H9 (cell line): ENCODE measurements at regions not wholly inside any gene's neighbourhood (a gene's known extent, or its start where the extent isn't known, plus 50 kb on each side); places are given as distances from the start of the nearest gene placed in this dataset.

Experiments used
- DNase-seq: peaks from one replicate; pipeline ENCODE4 v3.0.0-alpha.2; 2017
- H2AFZ ChIP-seq: one replicate; pipeline ENCODE4 v1.6.1; 2013; ENCODE audit warnings: mild to moderate bottlenecking, low read length, control low read depth, moderate library complexity
- H2AK5ac ChIP-seq: 2 replicates; pipeline ENCODE4 v1.6.1; 2013; ENCODE audit warnings: low read length, control low read depth, mixed read lengths; ENCODE audit not compliant: insufficient read length
- H2BK120ac ChIP-seq: one replicate; pipeline ENCODE4 v1.6.1; 2013; ENCODE audit warnings: low read depth, mild to moderate bottlenecking, low read length, control low read depth, inconsistent platforms; ENCODE audit not compliant: poor library complexity, severe bottlenecking
- H2BK12ac ChIP-seq: 2 replicates; pipeline ENCODE4 v1.6.1; 2013; ENCODE audit warnings: low read length, control low read depth, mixed read lengths, low read depth; ENCODE audit not compliant: insufficient read length
- H2BK15ac ChIP-seq: 2 replicates; pipeline ENCODE4 v1.6.1; 2013; ENCODE audit warnings: low read depth, low read length, control low read depth
- H2BK20ac ChIP-seq: one replicate; pipeline ENCODE4 v1.6.1; 2013; ENCODE audit warnings: low read depth, mild to moderate bottlenecking, low read length, control low read depth, inconsistent platforms; ENCODE audit not compliant: poor library complexity, severe bottlenecking
- H2BK5ac ChIP-seq: 2 replicates; pipeline ENCODE4 v1.6.1; 2013; ENCODE audit warnings: low read length, control low read depth, mixed read lengths; ENCODE audit not compliant: insufficient read length
- H3K14ac ChIP-seq: 2 replicates; pipeline ENCODE4 v1.6.1; 2013; ENCODE audit warnings: low read length, control low read depth; ENCODE audit not compliant: insufficient read depth
- H3K18ac ChIP-seq: 2 replicates; pipeline ENCODE4 v1.6.1; 2013; ENCODE audit warnings: low read depth, mild to moderate bottlenecking, mixed read lengths, low read length, control low read depth; ENCODE audit not compliant: insufficient read length
- H3K23ac ChIP-seq: 2 replicates; pipeline ENCODE4 v1.6.1; 2013; ENCODE audit warnings: low read length, control low read depth, mixed read lengths, low read depth; ENCODE audit not compliant: insufficient read length
- H3K23me2 ChIP-seq: 2 replicates; pipeline ENCODE4 v1.6.1; 2013; ENCODE audit warnings: low read depth, mild to moderate bottlenecking, mixed read lengths, low read length, control low read depth; ENCODE audit not compliant: insufficient read length, poor library complexity, severe bottlenecking
- H3K27ac ChIP-seq: 2 replicates; pipeline ENCODE4 v1.5.1; 2013; ENCODE audit warnings: low read length, control low read depth, mixed read lengths, low read depth; ENCODE audit not compliant: insufficient read length
- H3K27me3 ChIP-seq: 2 replicates; pipeline ENCODE4 v1.6.1; 2013; ENCODE audit warnings: low read length, control low read depth, inconsistent platforms; ENCODE audit not compliant: insufficient read depth
- H3K4ac ChIP-seq: 2 replicates; pipeline ENCODE4 v1.6.1; 2013; ENCODE audit warnings: low read depth, mild to moderate bottlenecking, control low read depth, inconsistent platforms, low read length, moderate library complexity
- H3K4me1 ChIP-seq: 2 replicates; pipeline ENCODE4 v1.6.1; 2013; ENCODE audit warnings: low read length, control low read depth, inconsistent platforms; ENCODE audit not compliant: insufficient read depth
- H3K4me2 ChIP-seq: 2 replicates; pipeline ENCODE4 v1.6.1; 2013; ENCODE audit warnings: low read length, control low read depth, mixed read lengths; ENCODE audit not compliant: insufficient read length, insufficient read depth
- H3K56ac ChIP-seq: 2 replicates; pipeline ENCODE4 v1.6.1; 2013; ENCODE audit warnings: low read depth, mild to moderate bottlenecking, mixed read lengths, low read length, control low read depth; ENCODE audit not compliant: insufficient read length
- H3K79me1 ChIP-seq: 2 replicates; pipeline ENCODE4 v1.6.1; 2013; ENCODE audit warnings: low read depth, mild to moderate bottlenecking, moderate library complexity, low read length, control low read depth, inconsistent platforms; ENCODE audit not compliant: insufficient read depth, poor library complexity, severe bottlenecking
- H3K79me2 ChIP-seq: 2 replicates; pipeline ENCODE4 v1.6.1; 2013; ENCODE audit warnings: low read length, control low read depth, inconsistent platforms; ENCODE audit not compliant: insufficient read depth
- H3K9ac ChIP-seq: 2 replicates; pipeline ENCODE4 v1.6.1; 2013; ENCODE audit warnings: low read length, control low read depth, mixed read lengths; ENCODE audit not compliant: insufficient read length; ENCODE audit errors: extremely low read depth
- H3K9me3 ChIP-seq: one replicate; pipeline ENCODE4 v1.6.1; 2013; ENCODE audit warnings: low read depth, low read length, inconsistent platforms; ENCODE audit not compliant: control insufficient read depth
- H3T11ph ChIP-seq: one replicate; pipeline ENCODE4 v1.6.1; 2013; ENCODE audit warnings: mild to moderate bottlenecking, low read length, control low read depth, inconsistent platforms
- H4K20me1 ChIP-seq: one replicate; pipeline ENCODE4 v1.6.1; 2013; ENCODE audit not compliant: control insufficient read depth, insufficient read length, insufficient read depth
- H4K5ac ChIP-seq: 2 replicates; pipeline ENCODE4 v1.6.1; 2013; ENCODE audit warnings: low read depth, mild to moderate bottlenecking, mixed read lengths, low read length, control low read depth; ENCODE audit not compliant: insufficient read length
- H4K8ac ChIP-seq: replicated peaks from 2 replicates; pipeline ENCODE4 v1.6.1; 2013; ENCODE audit warnings: low read length, control low read depth, mixed read lengths, low read depth; ENCODE audit not compliant: insufficient read length
- H4K91ac ChIP-seq: 2 replicates; pipeline ENCODE4 v1.6.1; 2013; ENCODE audit warnings: low read depth, mild to moderate bottlenecking, moderate library complexity, mixed read lengths, low read length, control low read depth; ENCODE audit not compliant: insufficient read length
- H3K27ac Mint-ChIP-seq, 3 experiments: 2 replicates in 2 of 3; 3 replicates in 1 of 3; pipeline ENCODE4 v1.8.0; 2020 to 2021; ENCODE audit warnings: mixed read lengths in 3 of 3, mild to moderate bottlenecking in 1 of 3, moderate library complexity in 1 of 3
- H3K27me3 Mint-ChIP-seq: 2 replicates; pipeline ENCODE4 v1.8.0; 2021; ENCODE audit warnings: low read depth, mild to moderate bottlenecking, moderate library complexity, mixed read lengths
- H3K36me3 Mint-ChIP-seq, 3 experiments: 2 replicates in 2 of 3; 3 replicates in 1 of 3; pipeline ENCODE4 v1.8.0; 2020 to 2021; ENCODE audit warnings: low read depth in 3 of 3, mixed read lengths in 3 of 3; ENCODE audit not compliant: insufficient read depth in 1 of 3
- H3K4me1 Mint-ChIP-seq, 2 experiments: 2 replicates each; pipeline ENCODE4 v1.8.0; 2020; ENCODE audit warnings: mixed read lengths in 2 of 2
- H3K4me3 Mint-ChIP-seq, 2 experiments: 2 replicates in 1 of 2; 3 replicates in 1 of 2; pipeline ENCODE4 v1.8.0; 2020 to 2021; ENCODE audit warnings: mild to moderate bottlenecking in 2 of 2, mixed read lengths in 2 of 2, moderate library complexity in 1 of 2
- H3K9me3 Mint-ChIP-seq, 2 experiments: 2 replicates in 1 of 2; 3 replicates in 1 of 2; pipeline ENCODE4 v1.8.0; 2020; ENCODE audit warnings: mild to moderate bottlenecking in 2 of 2, mixed read lengths in 2 of 2, moderate library complexity in 1 of 2
- WGBS: extraction: QIAGEN DNeasy Blood & Tissue Kit; methylation state at CpG from one replicate; pipeline ENCODE4 v1.1.7; 2013; ENCODE audit warnings: missing lambda C conversion rate, low lambda C conversion rate, mixed read lengths; ENCODE audit not compliant: insufficient read length; ENCODE audit errors: extremely low coverage; 5-methylcytosine and 5-hydroxymethylcytosine counted together
- TF ChIP-seq, protein P1 (sequence below): fragments of 200-600 bp; sonication (generic); conservative IDR thresholded peaks from 3 replicates; pipeline ENCODE4 v1.8.0; 2021; ENCODE audit warnings: antibody characterized with exemption, mild to moderate bottlenecking

- Histone ChIP-seq H3K27ac (no peak overlapping the region), H3K4me2 (no peak overlapping the region), H2BK20ac (no peak overlapping the region), H3T11ph (no peak overlapping the region), H3K79me2 (no peaks in the 10 kb centered on the region), H3K23me2 (no peaks in the 10 kb centered on the region), H3K56ac (no peak overlapping the region), H3K4me1 (no peaks in the 10 kb centered on the region), H2BK120ac (no peak overlapping the region), H3K27me3 (no peaks in the 10 kb centered on the region), H3K9ac (no peak overlapping the region), H2AK5ac (no peak overlapping the region), H4K91ac (no peak overlapping the region), H2BK15ac (no peak overlapping the region), H4K20me1 (no peaks in the 10 kb centered on the region), H3K14ac (no peak overlapping the region), H2BK5ac (no peak overlapping the region), H3K9me3 (no peaks in the 10 kb centered on the region), H2BK12ac (no peak overlapping the region), H3K18ac (no peak overlapping the region), H4K5ac (no peak overlapping the region), H2AFZ (no peak overlapping the region), H4K8ac (no peak overlapping the region), H3K4ac (no peak overlapping the region), H3K23ac (no peak overlapping the region), H3K79me1 (no peaks in the 10 kb centered on the region)
- WGBS = no CpG with 5 or more reads among the region's 4 CpGs
- peaks cover 4 to 7% of the 10 kb centered on the region in 2 experiments for H3K4me1 Mint-ChIP-seq
- H3K4me3 Mint-ChIP-seq = no peak overlapping the region
- no peak overlapping the region for H3K27ac Mint-ChIP-seq
- TF ChIP-seq, protein P1, sequence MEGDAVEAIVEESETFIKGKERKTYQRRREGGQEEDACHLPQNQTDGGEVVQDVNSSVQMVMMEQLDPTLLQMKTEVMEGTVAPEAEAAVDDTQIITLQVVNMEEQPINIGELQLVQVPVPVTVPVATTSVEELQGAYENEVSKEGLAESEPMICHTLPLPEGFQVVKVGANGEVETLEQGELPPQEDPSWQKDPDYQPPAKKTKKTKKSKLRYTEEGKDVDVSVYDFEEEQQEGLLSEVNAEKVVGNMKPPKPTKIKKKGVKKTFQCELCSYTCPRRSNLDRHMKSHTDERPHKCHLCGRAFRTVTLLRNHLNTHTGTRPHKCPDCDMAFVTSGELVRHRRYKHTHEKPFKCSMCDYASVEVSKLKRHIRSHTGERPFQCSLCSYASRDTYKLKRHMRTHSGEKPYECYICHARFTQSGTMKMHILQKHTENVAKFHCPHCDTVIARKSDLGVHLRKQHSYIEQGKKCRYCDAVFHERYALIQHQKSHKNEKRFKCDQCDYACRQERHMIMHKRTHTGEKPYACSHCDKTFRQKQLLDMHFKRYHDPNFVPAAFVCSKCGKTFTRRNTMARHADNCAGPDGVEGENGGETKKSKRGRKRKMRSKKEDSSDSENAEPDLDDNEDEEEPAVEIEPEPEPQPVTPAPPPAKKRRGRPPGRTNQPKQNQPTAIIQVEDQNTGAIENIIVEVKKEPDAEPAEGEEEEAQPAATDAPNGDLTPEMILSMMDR = no peak
- H3K27me3 Mint-ChIP-seq = no peaks in the 10 kb centered on the region
- H3K36me3 Mint-ChIP-seq = no peaks in the 10 kb centered on the region
- no peak for DNase-seq
- H3K9me3 Mint-ChIP-seq = no peaks in the 10 kb centered on the region; a peak in 1 of 5 replicates
Observed at GRCh38 chr2:18719978-18720775, 130.8 kb upstream of the NT5C1B start.
